ENCODE measurements at regions not wholly inside any gene's neighbourhood (a gene's known extent, or its start where the extent isn't known, plus 50 kb on each side); places are given as distances from the start of the nearest gene placed in this dataset.

- H3K9me3 ChIP-seq, result no peaks in the 10 kb centered on the region
- no peak for DNase-seq
- intact Hi-C loops (cut with DNase I), result no loop called here
- H3K4me1 ChIP-seq, result no peaks in the 10 kb centered on the region
- H3K36me3 ChIP-seq, result no peaks in the 10 kb centered on the region
- H3K4me3 ChIP-seq, result no peak overlapping the region
- TF ChIP-seq CTCF (IDR thresholded peaks at IDR 0.05) (no peak), POLR2A (IDR thresholded peaks at IDR 0.05) (no peak)
- no peaks in the 10 kb centered on the region for H3K27me3 ChIP-seq
- no peak overlapping the region for H3K27ac ChIP-seq
- 89 to 93% methylated on average over 1 to 2 of the region's 2 CpGs for WGBS, 2 donors
Observed at GRCh38 chr1:199264283-199264682, 625.4 kb downstream of the PTPRC start.

GRCh38 chr1:199264911-199265310 lies 626.1 kb downstream of the PTPRC start:
- Histone ChIP-seq H3K27me3 (no peaks in the 10 kb centered on the region), H3K36me3 (no peaks in the 10 kb centered on the region), H3K4me1 (no peaks in the 10 kb centered on the region), H3K9me3 (no peaks in the 10 kb centered on the region), H3K4me3 (no peak overlapping the region), H3K27ac (no peak overlapping the region)
- intact Hi-C loops (cut with DNase I), result no loop called here
- WGBS, 2 donors, result 52 to 62% methylated on average over 1 of the region's 1 CpG
- TF ChIP-seq POLR2A (IDR thresholded peaks at IDR 0.05) (no peak), CTCF (IDR thresholded peaks at IDR 0.05) (no peak)
- DNase-seq, result no peak

- no peaks in the 10 kb centered on the region for H3K36me3 ChIP-seq
- no peak overlapping the region for H3K27ac ChIP-seq
- intact Hi-C loops (cut with DNase I), result no loop called here
- no peak for DNase-seq
- H3K9me3 ChIP-seq, result no peaks in the 10 kb centered on the region
- TF ChIP-seq CTCF (IDR thresholded peaks at IDR 0.05), result no peak
- no peak for TF ChIP-seq POLR2A (IDR thresholded peaks at IDR 0.05)
- H3K27me3 ChIP-seq, result no peaks in the 10 kb centered on the region
- H3K4me3 ChIP-seq, result no peak overlapping the region
- H3K4me1 ChIP-seq, result no peaks in the 10 kb centered on the region
- 68 to 78% methylated on average over 3 of the region's 3 CpGs for WGBS, 2 donors
Observed at GRCh38 chr1:199265319-199265718, 626.5 kb downstream of the PTPRC start.

GRCh38 chr1:199269241-199269640 lies 630.4 kb downstream of the PTPRC start:
- Histone ChIP-seq H3K27ac (no peak overlapping the region), H3K4me1 (no peaks in the 10 kb centered on the region), H3K4me3 (no peak overlapping the region), H3K9me3 (no peaks in the 10 kb centered on the region), H3K27me3 (no peaks in the 10 kb centered on the region), H3K36me3 (no peaks in the 10 kb centered on the region)
- no peak for TF ChIP-seq POLR2A (IDR thresholded peaks at IDR 0.05)
- no peak for TF ChIP-seq CTCF (IDR thresholded peaks at IDR 0.05)
- DNase-seq, result no peak
- 76 to 92% methylated on average over 3 of the region's 3 CpGs for WGBS, 2 donors
- intact Hi-C loops (cut with DNase I), result no loop called here

GRCh38 chr1:199272139-199272544 lies 633.3 kb downstream of the PTPRC start:
- H3K9me3 ChIP-seq, result no peaks in the 10 kb centered on the region
- H3K4me1 ChIP-seq, result no peaks in the 10 kb centered on the region
- H3K4me3 ChIP-seq, result no peak overlapping the region
- intact Hi-C loops (cut with DNase I), result no loop called here
- H3K27me3 ChIP-seq, result no peaks in the 10 kb centered on the region
- H3K27ac ChIP-seq, result no peak overlapping the region
- no peak for DNase-seq
- H3K36me3 ChIP-seq, result no peaks in the 10 kb centered on the region
- no peak for TF ChIP-seq POLR2A (IDR thresholded peaks at IDR 0.05)
- no peak for TF ChIP-seq CTCF (IDR thresholded peaks at IDR 0.05)
- WGBS, 2 donors, result 44 to 45% methylated on average over 3 of the region's 3 CpGs
